Fibroblast of villous mesenchyme (primary cell): ENCODE measurements at regions not wholly inside any gene's neighbourhood (a gene's known extent, or its start where the extent isn't known, plus 50 kb on each side); places are given as distances from the start of the nearest gene placed in this dataset.

Experiments used
- DNase-seq: peaks from one replicate; pipeline ENCODE4 v3.0.0-alpha.2; 2010; ENCODE audit warnings: low read depth
- H3K4me3 ChIP-seq: 2 replicates; pipeline ENCODE4 v1.5.1; 2011; ENCODE audit warnings: low read depth, mild to moderate bottlenecking, low read length
- TF ChIP-seq, protein P1 (sequence below): IDR thresholded peaks from 2 replicates; pipeline ENCODE4 v1.5.1; 2012; ENCODE audit warnings: low read depth, mild to moderate bottlenecking, low read length; ENCODE audit not compliant: insufficient read depth

DNA sequence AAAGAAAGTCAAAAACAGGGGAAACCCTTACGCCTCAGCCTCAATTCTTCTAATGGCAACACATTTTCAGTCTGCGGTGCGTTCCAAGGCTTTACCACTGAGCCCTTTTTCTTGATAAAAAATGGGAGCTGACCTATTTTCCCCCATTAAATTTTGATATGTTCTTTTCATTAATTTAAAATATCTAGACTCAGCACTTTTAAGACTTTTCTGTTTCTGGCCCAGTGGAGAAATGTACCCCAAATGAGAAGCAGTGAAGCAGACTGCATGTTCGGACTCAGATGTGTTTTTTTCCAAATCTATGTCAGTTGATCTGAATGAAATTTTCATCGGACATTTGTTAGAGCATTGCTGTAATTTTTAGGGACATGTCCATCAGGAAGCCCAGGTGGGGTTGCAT is 126.2 kb downstream of the SEC23IP start:
- H3K4me3 ChIP-seq: no peak overlapping the region
- DNase-seq: no peak
- TF ChIP-seq, protein P1, sequence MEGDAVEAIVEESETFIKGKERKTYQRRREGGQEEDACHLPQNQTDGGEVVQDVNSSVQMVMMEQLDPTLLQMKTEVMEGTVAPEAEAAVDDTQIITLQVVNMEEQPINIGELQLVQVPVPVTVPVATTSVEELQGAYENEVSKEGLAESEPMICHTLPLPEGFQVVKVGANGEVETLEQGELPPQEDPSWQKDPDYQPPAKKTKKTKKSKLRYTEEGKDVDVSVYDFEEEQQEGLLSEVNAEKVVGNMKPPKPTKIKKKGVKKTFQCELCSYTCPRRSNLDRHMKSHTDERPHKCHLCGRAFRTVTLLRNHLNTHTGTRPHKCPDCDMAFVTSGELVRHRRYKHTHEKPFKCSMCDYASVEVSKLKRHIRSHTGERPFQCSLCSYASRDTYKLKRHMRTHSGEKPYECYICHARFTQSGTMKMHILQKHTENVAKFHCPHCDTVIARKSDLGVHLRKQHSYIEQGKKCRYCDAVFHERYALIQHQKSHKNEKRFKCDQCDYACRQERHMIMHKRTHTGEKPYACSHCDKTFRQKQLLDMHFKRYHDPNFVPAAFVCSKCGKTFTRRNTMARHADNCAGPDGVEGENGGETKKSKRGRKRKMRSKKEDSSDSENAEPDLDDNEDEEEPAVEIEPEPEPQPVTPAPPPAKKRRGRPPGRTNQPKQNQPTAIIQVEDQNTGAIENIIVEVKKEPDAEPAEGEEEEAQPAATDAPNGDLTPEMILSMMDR: no peak

DNA sequence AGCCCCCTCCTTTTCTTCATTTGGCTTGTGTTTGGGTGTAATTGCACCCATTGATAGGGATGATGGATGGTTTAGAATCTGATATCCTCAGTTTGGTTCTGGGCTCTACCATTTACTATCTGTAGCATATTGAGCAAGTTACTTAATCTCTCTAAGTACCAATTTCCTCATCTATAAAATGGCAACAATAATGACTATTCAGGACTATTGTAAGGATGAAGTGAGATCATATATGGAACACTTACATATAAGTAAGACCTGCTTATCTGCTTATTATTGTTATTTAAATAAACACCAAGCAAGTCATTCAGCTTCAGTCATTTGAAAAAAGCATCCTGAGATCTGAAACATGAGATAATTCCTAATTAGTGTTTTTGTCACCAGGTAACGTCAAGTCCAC is 127.0 kb downstream of the SEC23IP start:
- H3K4me3 ChIP-seq: no peak overlapping the region
- no peak for DNase-seq
- TF ChIP-seq, protein P1: no peak

- no peak overlapping the region for H3K4me3 ChIP-seq
- no peak for DNase-seq
- TF ChIP-seq, protein P1: no peak
Measured at GRCh38 chr10:120022357-120022756, 129.8 kb downstream of the SEC23IP start.

DNA sequence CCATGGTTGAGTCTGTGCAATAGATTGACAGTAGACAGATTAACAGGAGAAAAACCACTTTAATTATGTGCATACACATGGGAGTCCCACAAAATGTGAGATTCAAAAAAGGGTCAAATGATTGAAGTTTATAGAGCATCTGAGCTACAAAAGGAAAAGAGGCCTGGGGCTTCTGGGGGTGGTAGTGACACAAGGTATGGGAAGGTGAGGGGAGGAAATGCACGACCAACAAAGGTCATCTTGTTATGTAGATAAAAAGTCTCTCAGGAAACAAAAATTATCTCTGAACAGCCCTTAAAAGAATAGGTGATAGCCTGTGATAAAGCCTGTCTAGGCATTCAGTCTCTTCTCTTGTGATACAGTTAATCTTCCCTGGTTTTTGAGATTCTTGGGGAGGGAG is 141.7 kb downstream of the SEC23IP start:
- TF ChIP-seq, protein P1: no peak
- H3K4me3 ChIP-seq: no peak overlapping the region
- no peak for DNase-seq

DNA sequence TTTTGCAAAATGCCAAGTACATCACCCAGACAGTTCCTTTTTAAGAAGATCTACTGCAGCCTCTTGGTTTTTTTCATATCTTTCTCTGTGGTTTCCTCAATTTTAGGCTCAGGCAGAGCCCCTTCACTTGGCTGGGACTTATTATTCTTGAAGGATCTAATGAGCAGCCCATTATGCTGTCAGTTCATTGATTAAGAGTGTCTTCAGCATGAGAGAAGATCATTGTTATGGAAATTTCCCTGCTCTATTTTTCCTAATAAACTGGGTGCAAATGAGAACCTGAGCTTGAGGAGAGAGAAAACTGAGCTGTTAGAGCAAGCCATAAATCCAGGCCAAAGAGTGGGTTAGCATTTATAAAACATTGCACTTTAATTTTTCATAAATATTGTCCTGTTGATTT is 146.5 kb downstream of the SEC23IP start:
- no peak for DNase-seq
- H3K4me3 ChIP-seq: no peak overlapping the region
- TF ChIP-seq, protein P1: no peak

GRCh38 chr10:120039826-120040225 is 147.3 kb downstream of the SEC23IP start:
- DNase-seq: no peak
- H3K4me3 ChIP-seq: no peak overlapping the region
- TF ChIP-seq, protein P1: no peak

DNA sequence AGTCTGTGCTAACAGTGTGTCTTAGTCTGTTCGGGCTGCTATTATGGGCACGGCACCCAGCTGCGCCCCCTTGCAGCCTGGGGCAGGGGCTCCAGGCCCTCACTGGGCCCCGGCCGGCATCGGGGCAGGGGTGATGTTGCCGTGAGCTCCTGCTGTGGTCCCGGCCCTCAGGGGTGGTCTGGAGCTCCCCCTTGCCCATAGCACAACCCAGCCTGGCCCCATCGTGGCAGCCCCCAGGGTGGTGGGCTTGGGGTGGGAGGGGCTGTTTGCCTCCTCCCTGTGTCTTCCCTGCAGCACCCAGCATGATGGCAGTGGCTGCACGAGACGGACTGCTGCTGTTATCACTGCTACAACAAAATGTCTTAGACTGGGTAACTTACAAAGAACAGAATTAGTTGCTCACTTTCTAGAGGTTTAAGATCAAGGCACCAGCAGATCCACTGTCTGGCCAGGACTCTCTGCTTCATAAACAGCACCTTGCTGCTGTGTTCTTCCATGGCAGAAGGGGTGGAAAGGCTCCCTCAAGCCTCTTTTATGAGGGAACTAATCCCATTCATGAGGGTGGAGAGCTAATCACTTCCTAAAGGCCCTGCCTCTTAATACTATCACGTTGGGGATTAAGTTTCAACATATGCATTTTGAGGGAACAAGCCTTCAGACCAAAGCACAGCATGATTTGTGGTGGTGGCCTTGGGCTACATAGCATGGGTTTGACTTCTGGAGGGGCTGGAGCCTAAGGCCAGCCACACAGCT is 149.5 kb downstream of the SEC23IP start:
- DNase-seq: no peak
- TF ChIP-seq, protein P1: no peak
- no peak overlapping the region for H3K4me3 ChIP-seq
